Liver (tissue), 7 donors: ENCODE measurements at regions not wholly inside any gene's neighbourhood (a gene's known extent, or its start where the extent isn't known, plus 50 kb on each side); places are given as distances from the start of the nearest gene placed in this dataset.

Experiments used
- DNase-seq: peaks from one replicate; pipeline ENCODE4 v3.0.0-alpha.2; 2017; ENCODE audit warnings: low spot score
- H3K27ac ChIP-seq, 2 donors: one replicate each; pipeline ENCODE4 v1.7.0; 2013; ENCODE audit warnings: inconsistent platforms in 2 of 2, low read length in 2 of 2, control low read depth in 1 of 2, low read depth in 1 of 2, mild to moderate bottlenecking in 1 of 2
- H3K27me3 ChIP-seq, 4 donors: one replicate each; pipeline versions ENCODE4 v1.6.1 to v1.7.0; 2013; ENCODE audit warnings: low read length in 3 of 4, inconsistent platforms in 1 of 4, mild to moderate bottlenecking in 1 of 4, moderate library complexity in 1 of 4; ENCODE audit not compliant: control insufficient read depth in 4 of 4, insufficient read depth in 4 of 4
- H3K36me3 ChIP-seq, 4 donors: one replicate each; pipeline versions ENCODE4 v1.6.1 to v1.7.0; 2013; ENCODE audit warnings: low read length in 3 of 4, mild to moderate bottlenecking in 3 of 4, low read depth in 1 of 4, moderate library complexity in 1 of 4; ENCODE audit not compliant: control insufficient read depth in 4 of 4, insufficient read depth in 3 of 4
- H3K4me1 ChIP-seq, 4 donors: one replicate each; pipeline versions ENCODE4 v1.6.1 to v1.7.0; 2013; ENCODE audit warnings: low read length in 3 of 4, mild to moderate bottlenecking in 3 of 4, moderate library complexity in 1 of 4; ENCODE audit not compliant: control insufficient read depth in 4 of 4, insufficient read depth in 4 of 4
- H3K4me3 ChIP-seq, 3 donors: one replicate each; pipeline versions ENCODE4 v1.6.1 to v1.7.0; 2013; ENCODE audit warnings: low read length in 3 of 3, control low read depth in 1 of 3, low read depth in 1 of 3, mild to moderate bottlenecking in 1 of 3
- H3K9ac ChIP-seq, 2 donors: one replicate each; pipeline ENCODE4 v1.7.0; 2013; ENCODE audit warnings: low read length in 2 of 2, mild to moderate bottlenecking in 2 of 2, moderate library complexity in 2 of 2, control low read depth in 1 of 2, low read depth in 1 of 2
- H3K9me3 ChIP-seq, 4 donors: one replicate each; pipeline versions ENCODE4 v1.6.1 to v1.7.0; 2013; ENCODE audit warnings: low read length in 3 of 4; ENCODE audit not compliant: control insufficient read depth in 4 of 4
- FOXA1 ChIP-seq: IDR thresholded peaks from 2 replicates; pipeline ENCODE4 v1.6.1; 2016; ENCODE audit warnings: antibody characterized with exemption
- GABPA ChIP-seq, 2 donors: IDR thresholded peaks in 1 of 2; conservative IDR thresholded peaks in 1 of 2; 2 replicates each; pipeline ENCODE4 v1.6.1; 2016; ENCODE audit warnings: antibody characterized with exemption in 2 of 2, mild to moderate bottlenecking in 1 of 2, moderate library complexity in 1 of 2
- HNF4A ChIP-seq, 2 donors: conservative IDR thresholded peaks; 2 replicates each; pipeline ENCODE4 v1.6.1; 2016; ENCODE audit warnings: antibody characterized with exemption in 2 of 2, mild to moderate bottlenecking in 2 of 2
- HNF4G ChIP-seq: IDR thresholded peaks from 2 replicates; pipeline ENCODE4 v1.6.1; 2016; ENCODE audit warnings: antibody characterized with exemption
- JUND ChIP-seq, 2 donors: IDR thresholded peaks; 2 replicates each; pipeline ENCODE4 v1.6.1; 2016; ENCODE audit warnings: antibody characterized with exemption in 2 of 2
- NR2F2 ChIP-seq: IDR thresholded peaks from 2 replicates; pipeline ENCODE4 v1.6.1; 2016; ENCODE audit warnings: antibody characterized with exemption
- RAD21 ChIP-seq, 2 donors: IDR thresholded peaks; 2 replicates each; pipeline ENCODE4 v1.6.1; 2016; ENCODE audit warnings: antibody characterized with exemption in 2 of 2, mild to moderate bottlenecking in 2 of 2
- RXRA ChIP-seq, 2 donors: IDR thresholded peaks; 2 replicates each; pipeline ENCODE4 v1.6.1; 2017 to 2018; ENCODE audit warnings: antibody characterized with exemption in 2 of 2, mild to moderate bottlenecking in 1 of 2
- SP1 ChIP-seq: IDR thresholded peaks from 2 replicates; pipeline ENCODE4 v1.6.1; 2018; ENCODE audit warnings: antibody characterized with exemption, mild to moderate bottlenecking
- TAF1 ChIP-seq: conservative IDR thresholded peaks from 2 replicates; pipeline ENCODE4 v1.6.1; 2016; ENCODE audit warnings: antibody characterized with exemption, mild to moderate bottlenecking
- YY1 ChIP-seq: IDR thresholded peaks from 2 replicates; pipeline ENCODE4 v1.6.1; 2016; ENCODE audit warnings: antibody characterized with exemption, mild to moderate bottlenecking
- WGBS: extraction: QIAGEN DNeasy Blood & Tissue Kit; methylation state at CpG from one replicate; pipeline ENCODE4 v1.1.7; 2013; 5-methylcytosine and 5-hydroxymethylcytosine counted together
- TF ChIP-seq, protein P1 (sequence below): IDR thresholded peaks from 2 replicates; pipeline ENCODE4 v1.6.1; 2016; ENCODE audit warnings: antibody characterized with exemption, mild to moderate bottlenecking
- TF ChIP-seq, protein P2 (sequence below): IDR thresholded peaks from 2 replicates; pipeline ENCODE4 v1.6.1; 2016; ENCODE audit warnings: antibody characterized with exemption
- donor health status: healthy.
- donor health status: healthy.
- donor health status: healthy.
- donor health status: healthy.

DNA sequence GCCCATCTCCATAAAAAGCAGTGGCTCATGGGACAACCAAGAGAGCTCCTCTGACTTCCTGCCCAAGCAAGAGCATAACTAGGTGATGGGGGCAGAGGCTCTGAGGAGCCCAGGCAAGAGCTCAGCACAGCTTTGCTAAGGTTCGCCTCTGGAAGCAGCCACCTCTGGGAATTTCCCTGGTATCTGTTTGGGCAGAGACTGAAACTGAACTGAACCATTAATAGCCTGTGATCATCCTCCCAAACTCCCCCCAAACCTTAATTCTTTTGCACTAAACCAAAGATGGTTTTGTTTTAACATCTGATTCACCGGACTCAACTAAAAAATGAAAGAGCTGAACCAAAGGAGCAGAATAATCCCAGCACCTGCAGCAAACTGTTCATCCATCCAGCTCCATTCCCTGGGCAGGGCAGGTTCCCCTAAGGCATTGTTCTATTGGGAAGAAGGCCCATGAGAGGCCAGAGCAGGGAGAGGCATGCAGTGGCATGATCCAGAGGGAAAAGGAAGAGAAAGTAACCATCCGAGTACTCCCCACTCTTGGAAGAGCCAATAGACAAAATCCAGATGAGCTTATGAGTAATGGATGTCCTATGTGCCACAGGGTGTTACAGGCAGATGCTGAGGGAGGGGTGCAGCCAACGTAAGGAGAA lies 77.8 kb upstream of the KAZN start:
- Histone ChIP-seq H3K36me3 (no peaks in the 10 kb centered on the region), H3K9ac (no peak overlapping the region), H3K27ac (no peak overlapping the region), H3K4me3 (no peak overlapping the region), H3K9me3 (no peaks in the 10 kb centered on the region), H3K4me1 (no peaks in the 10 kb centered on the region), H3K27me3 (peaks cover 0 to 7% (median 0%) of the 10 kb centered on the region in 4 donors)
- TF ChIP-seq YY1, result no peak
- no peak for TF ChIP-seq TAF1
- TF ChIP-seq, protein P1, sequence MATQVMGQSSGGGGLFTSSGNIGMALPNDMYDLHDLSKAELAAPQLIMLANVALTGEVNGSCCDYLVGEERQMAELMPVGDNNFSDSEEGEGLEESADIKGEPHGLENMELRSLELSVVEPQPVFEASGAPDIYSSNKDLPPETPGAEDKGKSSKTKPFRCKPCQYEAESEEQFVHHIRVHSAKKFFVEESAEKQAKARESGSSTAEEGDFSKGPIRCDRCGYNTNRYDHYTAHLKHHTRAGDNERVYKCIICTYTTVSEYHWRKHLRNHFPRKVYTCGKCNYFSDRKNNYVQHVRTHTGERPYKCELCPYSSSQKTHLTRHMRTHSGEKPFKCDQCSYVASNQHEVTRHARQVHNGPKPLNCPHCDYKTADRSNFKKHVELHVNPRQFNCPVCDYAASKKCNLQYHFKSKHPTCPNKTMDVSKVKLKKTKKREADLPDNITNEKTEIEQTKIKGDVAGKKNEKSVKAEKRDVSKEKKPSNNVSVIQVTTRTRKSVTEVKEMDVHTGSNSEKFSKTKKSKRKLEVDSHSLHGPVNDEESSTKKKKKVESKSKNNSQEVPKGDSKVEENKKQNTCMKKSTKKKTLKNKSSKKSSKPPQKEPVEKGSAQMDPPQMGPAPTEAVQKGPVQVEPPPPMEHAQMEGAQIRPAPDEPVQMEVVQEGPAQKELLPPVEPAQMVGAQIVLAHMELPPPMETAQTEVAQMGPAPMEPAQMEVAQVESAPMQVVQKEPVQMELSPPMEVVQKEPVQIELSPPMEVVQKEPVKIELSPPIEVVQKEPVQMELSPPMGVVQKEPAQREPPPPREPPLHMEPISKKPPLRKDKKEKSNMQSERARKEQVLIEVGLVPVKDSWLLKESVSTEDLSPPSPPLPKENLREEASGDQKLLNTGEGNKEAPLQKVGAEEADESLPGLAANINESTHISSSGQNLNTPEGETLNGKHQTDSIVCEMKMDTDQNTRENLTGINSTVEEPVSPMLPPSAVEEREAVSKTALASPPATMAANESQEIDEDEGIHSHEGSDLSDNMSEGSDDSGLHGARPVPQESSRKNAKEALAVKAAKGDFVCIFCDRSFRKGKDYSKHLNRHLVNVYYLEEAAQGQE, result no peak
- TF ChIP-seq RAD21 (IDR thresholded peaks at IDR 0.05), result no peak
- TF ChIP-seq FOXA1, result no peak
- no peak for TF ChIP-seq GABPA (IDR thresholded peaks at IDR 0.05 in 1 of 2, conservative IDR thresholded peaks at IDR 0.05 in 1 of 2)
- TF ChIP-seq HNF4A (conservative IDR thresholded peaks at IDR 0.05), result no peak
- TF ChIP-seq, protein P2, sequence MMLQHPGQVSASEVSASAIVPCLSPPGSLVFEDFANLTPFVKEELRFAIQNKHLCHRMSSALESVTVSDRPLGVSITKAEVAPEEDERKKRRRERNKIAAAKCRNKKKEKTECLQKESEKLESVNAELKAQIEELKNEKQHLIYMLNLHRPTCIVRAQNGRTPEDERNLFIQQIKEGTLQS, result no peak
- TF ChIP-seq HNF4G, result no peak
- DNase-seq, result no peak
- 88% methylated on average over 4 of the region's 4 CpGs for WGBS

DNA sequence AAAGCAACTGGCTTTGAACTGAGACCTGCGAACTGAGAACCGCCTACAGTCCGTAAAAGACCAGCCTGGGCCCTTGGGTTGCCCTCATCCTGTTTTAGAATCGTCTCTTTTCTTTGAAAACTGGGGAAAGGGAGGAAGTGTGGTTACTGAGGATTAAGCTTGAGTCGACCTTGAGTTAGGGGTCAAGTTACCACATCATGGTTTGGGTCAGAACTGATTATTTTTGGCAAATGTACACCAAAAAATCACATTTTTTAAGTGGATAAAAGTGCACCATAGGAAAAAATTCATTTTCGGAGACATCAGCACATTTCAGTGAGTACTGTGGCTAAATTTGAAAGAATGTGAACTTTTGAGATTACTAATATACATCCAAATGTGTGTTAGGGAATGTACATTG lies 76.9 kb upstream of the KAZN start:
- TF ChIP-seq, protein P1, result no peak
- TF ChIP-seq, protein P2, result no peak
- no peak for TF ChIP-seq JUND (IDR thresholded peaks at IDR 0.05)
- no peak for TF ChIP-seq YY1
- no peak for TF ChIP-seq NR2F2
- no peak for TF ChIP-seq RAD21 (IDR thresholded peaks at IDR 0.05)
- no peak for TF ChIP-seq SP1
- TF ChIP-seq RXRA (IDR thresholded peaks at IDR 0.05), result no peak
- no peak for TF ChIP-seq FOXA1
- no peak for TF ChIP-seq TAF1
- TF ChIP-seq HNF4G, result no peak
- TF ChIP-seq HNF4A (conservative IDR thresholded peaks at IDR 0.05), result no peak
- Histone ChIP-seq H3K27me3 (peaks cover 0 to 4% (median 0%) of the 10 kb centered on the region in 4 donors), H3K4me3 (no peak overlapping the region), H3K4me1 (no peaks in the 10 kb centered on the region), H3K9ac (no peak overlapping the region), H3K27ac (no peak overlapping the region), H3K9me3 (no peaks in the 10 kb centered on the region), H3K36me3 (no peaks in the 10 kb centered on the region)
- WGBS, result 75% methylated on average over 6 of the region's 6 CpGs
- no peak for DNase-seq
